ENCODE measurements at regions not wholly inside any gene's neighbourhood (a gene's known extent, or its start where the extent isn't known, plus 50 kb on each side); places are given as distances from the start of the nearest gene placed in this dataset.
A peak's percentile ranks its signal among the peaks of the same experiment; 100 is the strongest.
"Not testable (repeated sequence)": the region's sequence is repeated elsewhere in the genome, so short reads cannot be mapped to it uniquely, and the experiment has no call there.

- DNase-seq: not testable (repeated sequence)
Observed at GRCh38 chrY:7588176-7588575, 676.6 kb upstream of the AMELY start.

- peak; percentile 43 for DNase-seq
Observed at GRCh38 chrY:7562541-7562940, 651.0 kb upstream of the AMELY start.

- peak; percentile 15 for DNase-seq
Observed at GRCh38 chrY:7557675-7558074, 646.1 kb upstream of the AMELY start.

- DNase-seq: no peak
Observed at GRCh38 chrY:7555006-7555405, 643.5 kb upstream of the AMELY start.

- DNase-seq: no peak
Observed at GRCh38 chrY:7545060-7545459, 633.5 kb upstream of the AMELY start.

- DNase-seq: peak; percentile 41
Observed at GRCh38 chrY:7544172-7544770, 632.7 kb upstream of the AMELY start.

- DNase-seq: no peak
Observed at GRCh38 chrY:7543506-7543905, 632.0 kb upstream of the AMELY start.

GRCh38 chrY:7542256-7542858 lies 630.8 kb upstream of the AMELY start:
- no peak for DNase-seq

- peak; percentile 8 for DNase-seq
Observed at GRCh38 chrY:7529396-7529795, 617.8 kb upstream of the AMELY start.

GRCh38 chrY:7527568-7527967 lies 616.0 kb upstream of the AMELY start:
- DNase-seq: peak; percentile 29

GRCh38 chrY:7518387-7518786 lies 606.8 kb upstream of the AMELY start:
- DNase-seq: no peak

- DNase-seq: no peak
Observed at GRCh38 chrY:7516268-7516667, 604.7 kb upstream of the AMELY start.

- DNase-seq: no peak
Observed at GRCh38 chrY:7515812-7516211, 604.3 kb upstream of the AMELY start.

GRCh38 chrY:7502896-7503295 lies 591.3 kb upstream of the AMELY start:
- DNase-seq: no peak

GRCh38 chrY:7501236-7501635 lies 589.7 kb upstream of the AMELY start:
- DNase-seq: no peak

GRCh38 chrY:7496001-7496400 lies 584.4 kb upstream of the AMELY start:
- DNase-seq: no peak

- not testable (repeated sequence) for DNase-seq
Observed at GRCh38 chrY:7484455-7485285, 573.1 kb upstream of the AMELY start.

GRCh38 chrY:7471976-7472375 lies 560.4 kb upstream of the AMELY start:
- no peak for DNase-seq

GRCh38 chrY:7470037-7470436 lies 558.5 kb upstream of the AMELY start:
- DNase-seq: no peak

- DNase-seq: peak; percentile 79
Observed at GRCh38 chrY:7468951-7469745, 557.6 kb upstream of the AMELY start.

GRCh38 chrY:7467796-7468520 lies 556.4 kb upstream of the AMELY start:
- peak; percentile 77 for DNase-seq

- DNase-seq: peak; percentile 94
Observed at GRCh38 chrY:7465185-7465621, 553.7 kb upstream of the AMELY start.

GRCh38 chrY:7464742-7465141 lies 553.2 kb upstream of the AMELY start:
- DNase-seq: peak; percentile 62

Data from HCEC 1CT (cell line).